Memory B cell (primary cell): ENCODE measurements at regions not wholly inside any gene's neighbourhood (a gene's known extent, or its start where the extent isn't known, plus 50 kb on each side); places are given as distances from the start of the nearest gene placed in this dataset.

Experiments
- ATAC-seq: fragments of 150-1000 bp; cut with Tn5 transposase; 2 replicates; pipeline ENCODE4 v1.10.0; 2021; ENCODE audit warnings: low read depth, mild to moderate bottlenecking, moderate library complexity
- DNase-seq, 2 donors: peaks; one replicate each; pipeline ENCODE4 v3.0.0; 2022; ENCODE audit warnings: low spot score in 2 of 2
- H3K27ac Mint-ChIP-seq: one replicate; pipeline ENCODE4 v1.8.0; 2022; ENCODE audit warnings: mild to moderate bottlenecking, moderate library complexity, mixed read lengths
- H3K27me3 Mint-ChIP-seq: one replicate; pipeline ENCODE4 v1.8.0; 2022; ENCODE audit warnings: mixed read lengths
- H3K36me3 Mint-ChIP-seq: one replicate; pipeline ENCODE4 v1.8.0; 2022; ENCODE audit warnings: mild to moderate bottlenecking, mixed read lengths
- H3K4me1 Mint-ChIP-seq: one replicate; pipeline ENCODE4 v1.8.0; 2022; ENCODE audit warnings: mixed read lengths
- H3K4me3 Mint-ChIP-seq: one replicate; pipeline ENCODE4 v1.8.0; 2022; ENCODE audit warnings: mild to moderate bottlenecking, moderate library complexity, mixed read lengths
- H3K9me3 Mint-ChIP-seq: one replicate; pipeline ENCODE4 v1.8.0; 2022; ENCODE audit warnings: mixed read lengths

- H3K27me3 Mint-ChIP-seq = peaks cover 4% of the 10 kb centered on the region
- no peak overlapping the region for H3K4me3 Mint-ChIP-seq
- H3K9me3 Mint-ChIP-seq = no peaks in the 10 kb centered on the region
- peaks cover 2% of the 10 kb centered on the region for H3K4me1 Mint-ChIP-seq
- no peak overlapping the region for H3K27ac Mint-ChIP-seq
- H3K36me3 Mint-ChIP-seq = no peaks in the 10 kb centered on the region
- ATAC-seq (no peak), DNase-seq (no peak)
Observed at GRCh38 chr7:156496363-156496769, 144.2 kb upstream of the RNF32 start.

- no peak for DNase-seq
- ATAC-seq = no peak
- Mint-ChIP-seq H3K4me3 (no peak overlapping the region), H3K4me1 (peaks cover 2% of the 10 kb centered on the region), H3K9me3 (no peaks in the 10 kb centered on the region), H3K36me3 (no peaks in the 10 kb centered on the region), H3K27me3 (peaks cover 4% of the 10 kb centered on the region), H3K27ac (no peak overlapping the region)
Observed at GRCh38 chr7:156494960-156495359, 145.6 kb upstream of the RNF32 start.

- DNase-seq (no peak), ATAC-seq (no peak)
- Mint-ChIP-seq H3K4me3 (no peak overlapping the region), H3K36me3 (no peaks in the 10 kb centered on the region), H3K9me3 (no peaks in the 10 kb centered on the region), H3K4me1 (peaks cover 2% of the 10 kb centered on the region), H3K27me3 (peaks cover 4% of the 10 kb centered on the region), H3K27ac (no peak overlapping the region)
Observed at GRCh38 chr7:156493942-156494341, 146.6 kb upstream of the RNF32 start.

- Mint-ChIP-seq H3K27me3 (peaks cover 8% of the 10 kb centered on the region), H3K4me1 (peaks cover 2% of the 10 kb centered on the region), H3K27ac (no peak overlapping the region), H3K4me3 (no peak overlapping the region), H3K36me3 (no peaks in the 10 kb centered on the region), H3K9me3 (no peaks in the 10 kb centered on the region)
- DNase-seq (no peak), ATAC-seq (no peak)
Observed at GRCh38 chr7:156492170-156492569, 148.4 kb upstream of the RNF32 start.

DNA sequence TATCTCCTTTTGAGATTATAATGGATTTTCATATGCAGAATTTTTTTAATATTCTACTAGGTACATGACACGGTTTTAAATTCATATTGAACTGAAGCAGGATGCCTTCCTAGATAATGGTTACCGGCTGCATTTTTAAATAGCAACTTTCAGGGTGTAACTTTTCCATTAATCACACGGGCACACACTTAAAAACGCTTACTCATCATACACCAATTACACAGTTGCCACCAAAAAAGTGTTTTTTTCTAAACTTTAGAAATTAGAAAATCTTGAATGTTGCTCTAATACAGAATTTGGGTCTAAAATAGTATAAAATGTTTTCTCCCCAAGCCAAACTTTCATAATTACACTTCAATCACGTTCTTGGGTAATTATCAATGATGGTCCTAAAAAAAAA lies 149.1 kb upstream of the RNF32 start:
- H3K36me3 Mint-ChIP-seq = no peaks in the 10 kb centered on the region
- peaks cover 8% of the 10 kb centered on the region for H3K27me3 Mint-ChIP-seq
- H3K4me3 Mint-ChIP-seq = no peak overlapping the region
- DNase-seq = no peak
- H3K9me3 Mint-ChIP-seq = no peaks in the 10 kb centered on the region
- no peak for ATAC-seq
- peaks cover 2% of the 10 kb centered on the region for H3K4me1 Mint-ChIP-seq
- H3K27ac Mint-ChIP-seq = no peak overlapping the region

GRCh38 chr7:156490021-156490800 lies 150.4 kb upstream of the RNF32 start:
- Mint-ChIP-seq H3K4me3 (no peak overlapping the region), H3K27me3 (peaks cover 8% of the 10 kb centered on the region), H3K9me3 (no peaks in the 10 kb centered on the region), H3K36me3 (no peaks in the 10 kb centered on the region), H3K4me1 (peaks cover 2% of the 10 kb centered on the region), H3K27ac (no peak overlapping the region)
- no peak for DNase-seq
- no peak for ATAC-seq

DNA sequence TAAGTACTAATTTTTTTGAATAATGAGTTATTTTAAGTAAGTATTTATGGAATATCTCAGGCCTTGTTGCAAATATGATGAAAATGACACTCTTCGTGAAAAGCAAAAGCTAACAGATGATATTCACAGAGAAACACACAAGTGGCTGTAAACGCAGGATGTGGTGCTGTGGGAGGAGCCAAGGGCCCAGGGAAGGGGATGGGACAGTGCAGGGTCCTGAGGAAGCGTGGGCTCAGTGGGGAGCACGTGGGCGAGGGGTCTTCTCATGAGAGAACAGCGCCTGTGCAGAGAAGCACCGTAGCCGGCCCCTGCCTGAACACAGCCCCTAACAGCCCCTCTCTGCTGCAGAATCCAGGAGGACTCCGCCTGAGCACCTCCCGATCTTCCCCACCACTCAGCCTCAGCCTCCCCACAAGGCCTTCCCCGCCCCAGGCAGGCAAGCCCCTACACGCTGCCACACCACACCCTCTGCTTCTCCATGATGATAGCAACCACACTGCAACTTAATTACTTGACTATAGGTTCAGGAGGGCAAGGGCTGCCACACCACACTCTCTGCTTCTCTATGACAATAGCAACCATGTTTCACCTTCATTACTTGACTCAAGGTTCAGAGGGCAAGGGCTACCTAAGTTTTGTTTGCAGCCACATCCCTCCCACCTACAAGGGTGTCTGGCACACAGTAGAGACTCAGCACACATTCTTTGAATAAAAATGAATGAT lies 152.6 kb upstream of the RNF32 start:
- ATAC-seq = no peak
- no peak overlapping the region for H3K27ac Mint-ChIP-seq
- H3K4me1 Mint-ChIP-seq = peaks cover 2% of the 10 kb centered on the region
- H3K4me3 Mint-ChIP-seq = no peak overlapping the region
- H3K27me3 Mint-ChIP-seq = peaks cover 8% of the 10 kb centered on the region
- no peaks in the 10 kb centered on the region for H3K9me3 Mint-ChIP-seq
- H3K36me3 Mint-ChIP-seq = no peaks in the 10 kb centered on the region
- DNase-seq = no peak

DNA sequence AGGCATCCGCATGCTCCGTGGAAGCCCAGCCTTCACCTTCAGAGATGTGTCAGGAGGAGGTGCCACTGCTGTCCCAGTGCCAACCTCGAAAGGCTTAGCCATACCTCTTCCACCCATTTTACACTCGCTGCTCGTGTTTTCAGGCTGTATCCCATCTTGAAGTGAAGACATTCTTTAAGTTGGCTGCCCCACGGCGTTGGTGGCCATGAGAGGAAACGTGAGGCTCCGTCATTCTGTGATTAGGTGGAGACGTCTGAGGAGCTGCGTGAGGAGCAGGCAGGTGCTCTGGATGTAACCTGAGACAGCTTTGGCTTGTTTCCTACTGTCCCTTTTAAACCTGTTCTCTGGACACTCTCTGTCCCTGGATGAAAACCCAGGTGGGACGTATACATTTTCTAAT lies 159.9 kb upstream of the RNF32 start:
- Mint-ChIP-seq H3K9me3 (no peaks in the 10 kb centered on the region), H3K27ac (no peak overlapping the region), H3K4me1 (no peaks in the 10 kb centered on the region), H3K36me3 (no peaks in the 10 kb centered on the region), H3K27me3 (peaks cover 7% of the 10 kb centered on the region), H3K4me3 (no peak overlapping the region)
- DNase-seq (no peak), ATAC-seq (no peak)

- Mint-ChIP-seq H3K36me3 (no peaks in the 10 kb centered on the region), H3K4me3 (no peak overlapping the region), H3K27me3 (peaks cover 10% of the 10 kb centered on the region), H3K4me1 (peaks cover under 1% of the 10 kb centered on the region), H3K9me3 (no peaks in the 10 kb centered on the region), H3K27ac (no peak overlapping the region)
- DNase-seq (no peak), ATAC-seq (no peak)
Observed at GRCh38 chr7:156479596-156479995, 161.0 kb upstream of the RNF32 start.

GRCh38 chr7:156478486-156478885 lies 162.1 kb upstream of the RNF32 start:
- DNase-seq (no peak), ATAC-seq (no peak)
- no peaks in the 10 kb centered on the region for H3K36me3 Mint-ChIP-seq
- H3K27me3 Mint-ChIP-seq = peaks cover 13% of the 10 kb centered on the region
- peaks cover 3% of the 10 kb centered on the region for H3K4me1 Mint-ChIP-seq
- H3K4me3 Mint-ChIP-seq = no peak overlapping the region
- no peak overlapping the region for H3K27ac Mint-ChIP-seq
- no peaks in the 10 kb centered on the region for H3K9me3 Mint-ChIP-seq

DNA sequence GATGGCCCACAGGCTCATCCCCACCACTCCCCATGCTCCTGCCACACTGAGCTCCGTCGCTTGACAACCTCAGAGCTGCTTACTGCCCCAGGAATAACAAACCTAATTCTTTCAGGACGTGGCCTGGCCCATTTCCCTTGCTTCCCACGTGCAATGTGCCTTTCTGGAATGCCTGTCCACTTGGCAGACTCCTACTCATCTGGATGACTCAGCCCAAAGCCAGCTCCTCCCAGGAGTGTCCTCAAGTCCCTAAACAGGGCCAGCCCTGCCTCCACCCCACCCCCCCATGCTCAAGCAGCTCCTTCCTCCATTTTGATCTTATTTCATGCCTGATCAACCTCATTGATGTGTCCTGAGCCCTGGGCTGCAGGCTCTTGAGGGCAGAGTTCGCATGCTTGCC lies 164.9 kb upstream of the RNF32 start:
- no peak for ATAC-seq
- Mint-ChIP-seq H3K9me3 (peaks cover 1% of the 10 kb centered on the region), H3K4me3 (no peak overlapping the region), H3K27me3 (peaks cover 12% of the 10 kb centered on the region), H3K27ac (no peak overlapping the region), H3K4me1 (peaks cover 3% of the 10 kb centered on the region), H3K36me3 (no peaks in the 10 kb centered on the region)
- no peak for DNase-seq

GRCh38 chr7:156475179-156475578 lies 165.4 kb upstream of the RNF32 start:
- Mint-ChIP-seq H3K9me3 (peaks cover 1% of the 10 kb centered on the region), H3K4me3 (no peak overlapping the region), H3K36me3 (no peaks in the 10 kb centered on the region), H3K4me1 (peaks cover 3% of the 10 kb centered on the region), H3K27ac (no peak overlapping the region), H3K27me3 (peaks cover 12% of the 10 kb centered on the region)
- ATAC-seq (no peak), DNase-seq (no peak)

DNA sequence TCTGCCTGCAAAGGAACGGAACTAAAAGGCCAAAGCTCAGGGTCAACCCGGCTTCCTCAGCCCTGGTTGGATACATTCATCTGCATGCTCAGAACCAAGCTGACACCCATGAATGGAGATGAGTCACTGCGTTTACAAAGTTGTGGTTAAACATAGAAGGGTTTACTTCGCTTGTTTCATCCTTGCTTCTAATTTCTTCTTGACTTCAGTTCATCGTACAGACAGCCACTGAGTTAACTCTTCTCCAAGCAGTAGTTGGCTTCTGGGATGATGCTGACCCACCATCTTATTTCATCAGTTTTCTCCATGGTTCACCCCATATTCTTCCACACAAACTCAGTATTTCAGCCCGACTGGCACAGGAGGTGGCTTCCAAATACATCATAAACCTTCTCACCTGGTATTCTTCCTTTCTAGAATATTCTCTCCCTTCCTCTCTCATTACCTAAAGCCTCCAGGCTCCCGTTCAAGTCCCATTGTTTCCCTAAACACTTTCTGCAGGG lies 166.3 kb upstream of the RNF32 start:
- Mint-ChIP-seq H3K9me3 (peaks cover 1% of the 10 kb centered on the region), H3K4me3 (no peak overlapping the region), H3K4me1 (peaks cover 3% of the 10 kb centered on the region), H3K27ac (no peak overlapping the region), H3K36me3 (no peaks in the 10 kb centered on the region), H3K27me3 (peaks cover 10% of the 10 kb centered on the region)
- ATAC-seq = no peak
- no peak for DNase-seq

DNA sequence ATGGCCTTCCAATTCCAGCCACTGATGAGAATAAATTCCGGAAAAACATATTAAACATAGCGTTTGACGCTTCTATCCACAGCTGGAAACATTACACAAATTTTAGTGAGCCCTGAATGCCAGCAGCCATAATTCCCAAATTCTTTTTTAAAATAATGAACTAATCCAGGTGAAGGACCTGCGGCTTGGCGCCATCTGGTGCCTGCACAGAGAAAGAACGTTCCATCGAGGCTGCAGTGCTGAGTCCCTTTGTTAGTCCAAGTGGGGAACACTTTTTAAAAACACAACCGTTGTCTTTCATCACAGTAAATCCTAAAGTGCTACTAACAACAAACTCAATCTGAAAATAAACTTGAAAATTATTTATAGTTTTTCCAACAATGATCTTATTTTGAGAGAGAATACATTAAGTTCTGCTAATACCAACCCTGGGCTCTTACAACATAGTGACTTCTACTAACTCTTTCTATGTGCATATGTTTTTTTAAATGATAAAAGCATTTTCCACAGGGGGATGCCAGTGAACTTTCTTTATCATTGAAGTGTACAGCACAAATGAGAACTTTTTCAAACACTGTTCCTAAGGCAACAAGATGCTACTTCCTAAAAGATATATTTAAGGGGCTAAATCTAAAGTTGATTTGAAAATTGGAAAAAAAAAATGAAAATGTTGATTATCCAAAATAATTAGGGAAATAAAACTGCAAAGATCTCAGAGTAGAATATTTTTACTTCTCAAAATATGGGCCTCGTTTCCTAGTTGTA lies 166.9 kb upstream of the RNF32 start:
- Mint-ChIP-seq H3K4me3 (no peak overlapping the region), H3K4me1 (peaks cover 3% of the 10 kb centered on the region), H3K27me3 (peaks cover 10% of the 10 kb centered on the region), H3K36me3 (no peaks in the 10 kb centered on the region), H3K9me3 (peaks cover 1% of the 10 kb centered on the region), H3K27ac (no peak overlapping the region)
- ATAC-seq (no peak), DNase-seq (no peak)
